ENCODE measurements at regions not wholly inside any gene's neighbourhood (a gene's known extent, or its start where the extent isn't known, plus 50 kb on each side); places are given as distances from the start of the nearest gene placed in this dataset.

DNA sequence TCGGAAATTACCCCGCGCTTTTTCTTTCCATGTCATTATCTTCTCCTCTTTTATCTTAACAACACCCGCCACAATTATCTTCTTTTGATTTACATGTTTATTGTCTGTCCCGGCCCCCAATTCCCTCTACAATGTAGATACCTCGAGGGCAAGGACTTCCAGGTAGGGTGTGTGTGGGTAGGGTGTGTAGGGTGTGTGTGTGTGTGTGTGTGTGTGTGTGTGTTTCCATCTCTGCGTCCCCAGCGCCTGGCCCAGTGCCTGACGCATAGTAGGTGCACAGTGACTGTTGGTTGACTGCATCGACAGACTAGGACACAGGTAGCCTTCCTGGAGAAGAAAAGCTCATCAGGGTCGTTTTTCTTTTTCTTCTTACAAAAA is 103.1 kb downstream of the UCHL1 start:
- DNase-seq (ENCODE audit: low spot score), result no peak

DNA sequence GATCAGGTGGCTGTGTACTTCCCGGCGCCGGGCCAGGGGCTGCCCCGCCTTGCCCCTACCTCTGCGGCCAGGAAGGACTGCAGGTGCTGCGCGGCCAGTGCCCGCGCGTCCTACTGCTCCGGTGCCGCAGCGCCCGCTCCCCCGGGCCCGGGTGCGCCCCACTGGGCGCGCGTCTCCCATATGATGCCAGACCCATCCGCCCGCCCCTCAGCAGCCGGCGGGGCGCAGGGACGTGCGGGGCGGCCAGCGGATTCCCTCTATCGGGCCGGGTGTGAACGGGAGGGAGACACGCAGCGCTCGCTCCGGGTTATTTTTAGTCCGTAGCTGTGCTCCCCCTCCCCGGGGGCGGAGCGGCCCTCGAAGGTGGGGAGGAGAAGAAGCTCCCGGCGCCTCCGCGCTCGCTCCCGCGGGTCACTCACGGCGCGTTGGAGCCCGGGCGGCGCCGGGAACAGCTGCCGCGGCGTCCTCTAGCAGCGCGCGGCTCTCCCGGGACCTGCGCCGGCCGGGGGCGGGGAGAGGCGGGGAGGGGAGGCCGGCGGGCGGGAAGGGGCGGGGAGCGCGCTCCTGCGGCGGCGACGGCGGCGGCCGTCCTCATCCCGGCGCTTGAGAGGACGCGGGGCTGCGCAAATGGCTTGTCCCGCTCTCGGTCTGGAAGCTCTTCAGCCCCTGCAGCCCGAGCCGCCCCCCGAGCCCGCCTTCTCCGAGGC is 103.6 kb downstream of the UCHL1 start:
- peak; percentile 79 for DNase-seq (ENCODE audit: low spot score)

DNA sequence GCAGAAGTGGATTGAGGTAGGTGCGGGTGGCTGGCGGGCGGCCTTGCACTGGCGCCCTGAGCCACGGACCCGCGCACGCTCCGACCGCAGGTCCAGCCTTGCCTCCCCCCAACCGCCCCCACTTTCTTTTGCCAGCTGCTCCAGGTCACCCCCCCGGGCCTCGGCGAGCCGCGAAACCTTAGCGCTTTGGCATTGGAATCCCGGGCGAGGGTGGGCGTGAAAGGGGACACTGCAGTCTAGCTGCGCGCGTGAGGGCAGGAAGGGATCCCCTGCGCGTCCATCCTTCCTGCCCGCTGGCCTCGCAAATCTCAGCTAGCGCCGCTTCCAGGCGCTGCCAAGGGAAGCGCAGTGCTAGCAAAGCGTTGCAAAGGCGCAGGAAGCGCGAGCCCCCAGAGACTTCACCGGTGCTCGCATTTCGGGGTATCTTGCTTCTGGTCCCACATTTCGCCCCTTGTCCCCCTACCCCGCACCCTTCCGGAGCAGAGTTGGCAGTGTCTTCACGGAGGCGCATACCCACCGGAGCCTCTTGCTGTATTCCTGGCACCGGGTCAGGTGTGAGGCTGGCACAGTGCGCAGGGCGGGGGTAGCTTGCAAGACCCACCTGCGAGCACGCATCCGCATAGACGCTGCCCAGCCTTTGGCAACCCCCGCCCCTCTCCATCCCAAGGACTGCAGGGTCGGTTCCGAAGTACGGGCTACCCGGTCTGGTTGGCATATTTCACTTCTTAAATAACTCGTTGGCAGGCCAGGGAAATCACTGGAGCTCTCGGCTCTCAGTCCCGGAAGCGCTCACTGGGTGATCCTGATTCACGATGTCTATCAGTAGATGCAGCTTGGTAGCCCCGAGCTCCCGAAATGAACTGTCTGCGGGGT is 104.4 kb downstream of the UCHL1 start:
- DNase-seq (ENCODE audit: low spot score), result peak; percentile 44

DNA sequence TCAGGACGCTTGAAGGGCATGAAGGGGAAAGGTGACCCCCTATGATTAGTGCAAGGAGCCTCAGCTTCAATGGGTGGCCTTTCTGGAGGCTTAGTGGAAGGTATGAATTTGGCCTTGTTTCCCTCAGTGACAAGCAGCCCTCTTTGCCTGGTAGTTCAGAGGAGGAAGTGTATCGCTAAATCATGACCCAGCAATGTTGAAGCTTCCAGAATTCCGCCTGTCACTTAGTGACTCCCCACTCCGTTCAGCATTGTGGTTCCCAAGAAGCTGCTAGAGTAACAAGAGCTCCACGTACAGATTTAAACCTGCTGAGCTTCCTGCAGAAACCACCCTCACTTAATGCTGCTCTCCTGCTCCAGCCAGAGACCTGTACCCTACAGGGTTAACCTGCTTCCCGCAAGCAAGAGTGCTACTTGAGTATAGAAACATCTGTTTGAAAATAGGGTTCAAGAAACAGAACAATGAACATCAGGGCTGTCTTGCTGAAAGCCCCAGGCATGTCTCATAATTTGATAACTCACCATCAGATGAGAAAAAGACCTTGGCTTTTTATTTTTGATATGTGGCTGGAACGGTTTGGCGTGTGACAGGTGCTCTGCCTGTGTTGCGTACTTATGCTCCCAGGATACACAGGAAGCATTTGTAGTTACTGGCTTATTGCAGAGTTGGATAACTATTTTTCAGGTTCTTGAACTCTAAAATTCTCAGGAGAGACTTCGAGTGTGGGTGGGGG is 105.2 kb downstream of the UCHL1 start:
- DNase-seq (ENCODE audit: low spot score), result no peak

DNA sequence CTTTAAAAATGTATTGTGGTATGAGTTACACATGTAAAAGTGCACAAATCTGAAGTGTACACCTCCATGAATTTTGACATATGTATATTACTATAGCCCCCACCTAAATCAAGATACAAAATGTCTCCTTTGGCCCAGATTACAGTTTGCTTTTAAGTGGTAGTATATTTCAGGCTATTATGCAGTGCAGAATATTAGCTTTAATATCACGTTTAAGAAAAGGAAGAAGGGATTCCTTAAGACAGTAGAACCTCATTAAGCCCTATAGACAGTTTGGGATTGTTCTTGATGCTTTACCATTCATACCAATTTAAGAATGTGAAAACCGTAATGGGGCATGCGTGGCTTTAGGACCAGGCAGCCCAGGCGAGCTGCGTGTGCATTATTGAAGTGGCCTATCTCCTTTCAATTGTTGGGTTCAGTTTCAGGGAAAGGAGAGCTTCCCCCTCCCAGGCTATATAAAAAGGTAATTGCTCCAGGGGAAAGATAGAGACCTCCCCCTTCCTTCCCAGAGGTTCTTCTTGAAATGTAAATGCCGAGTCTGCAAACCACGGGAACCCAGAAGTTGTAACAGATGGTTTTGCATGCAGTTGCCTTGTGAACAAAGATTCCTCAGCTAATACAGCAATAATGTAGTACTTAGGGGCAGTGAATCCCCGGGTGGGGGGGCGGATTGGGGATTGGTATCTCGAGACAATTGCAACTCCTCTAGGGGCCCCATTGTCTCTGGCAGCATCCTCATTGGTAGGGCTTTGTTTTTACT is 106.1 kb downstream of the UCHL1 start:
- peak; percentile 50 for DNase-seq (ENCODE audit: low spot score)

DNA sequence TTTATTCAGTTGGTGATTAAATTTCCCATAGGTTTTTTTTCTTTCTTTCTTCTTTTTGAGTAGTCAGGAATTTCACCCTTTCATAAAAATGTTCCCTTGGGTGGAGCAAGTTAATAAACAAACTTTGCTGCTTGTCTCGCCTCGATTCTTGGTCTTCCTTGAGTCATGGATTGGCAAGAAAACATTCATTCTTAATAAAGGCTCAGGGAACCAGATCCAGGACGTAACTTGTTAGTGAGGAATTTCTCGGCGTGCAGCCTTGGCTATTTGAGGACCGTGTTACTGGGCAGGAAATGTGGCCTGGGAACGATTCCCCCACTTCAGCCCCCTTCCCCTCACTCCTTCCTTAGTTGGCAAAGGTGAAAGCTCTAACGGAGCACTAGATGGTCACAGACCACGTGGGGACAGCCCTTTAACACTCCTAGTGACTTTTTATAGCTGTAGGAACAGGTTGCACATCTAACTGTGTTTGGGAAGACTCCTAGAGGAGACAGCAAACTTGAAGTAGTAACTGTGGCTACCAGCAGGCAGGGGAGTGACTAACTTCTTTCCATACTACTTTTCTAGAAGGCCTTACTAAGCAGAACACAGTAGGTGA is 106.8 kb downstream of the UCHL1 start:
- no peak for DNase-seq (ENCODE audit: low spot score)

DNA sequence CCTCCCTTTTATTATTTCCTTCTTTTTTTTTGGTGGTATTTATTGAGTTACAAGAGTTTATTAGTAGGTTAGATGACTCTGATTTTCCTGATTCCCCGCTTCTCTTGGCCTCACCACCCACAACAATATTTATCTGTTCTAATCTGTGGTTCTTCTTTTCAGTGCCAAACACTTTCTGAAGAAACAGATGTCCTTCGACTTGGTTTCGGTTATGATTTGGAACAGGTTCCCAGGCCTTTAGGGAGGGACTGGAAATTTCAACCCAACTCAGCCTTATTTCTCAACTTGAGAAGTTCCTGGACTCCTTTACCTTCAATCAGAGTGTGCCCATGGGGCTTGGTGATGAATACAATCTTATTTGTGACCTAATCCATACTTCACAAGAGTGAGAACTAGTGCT is 108.1 kb downstream of the UCHL1 start:
- no peak for DNase-seq (ENCODE audit: low spot score)

DNA sequence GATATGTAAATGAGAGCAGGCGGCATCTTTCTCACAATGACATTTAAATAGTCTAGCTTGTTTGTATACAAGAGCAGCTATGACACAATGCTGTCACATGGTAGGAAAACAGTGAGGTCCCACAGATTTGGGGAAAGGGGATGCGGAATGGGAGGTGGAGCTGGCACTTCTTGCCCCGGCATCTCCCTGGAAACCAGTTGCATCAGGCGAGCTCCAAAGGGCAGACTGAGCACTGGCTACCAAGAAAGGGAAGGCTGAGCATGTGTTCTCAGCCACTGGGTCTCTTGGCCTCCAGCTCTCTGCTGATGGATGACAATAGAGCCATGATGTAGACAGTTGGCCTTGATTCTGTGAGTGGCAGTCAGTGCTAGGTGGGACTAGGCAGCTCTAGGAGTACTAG is 109.0 kb downstream of the UCHL1 start:
- DNase-seq (ENCODE audit: low spot score), result no peak

DNA sequence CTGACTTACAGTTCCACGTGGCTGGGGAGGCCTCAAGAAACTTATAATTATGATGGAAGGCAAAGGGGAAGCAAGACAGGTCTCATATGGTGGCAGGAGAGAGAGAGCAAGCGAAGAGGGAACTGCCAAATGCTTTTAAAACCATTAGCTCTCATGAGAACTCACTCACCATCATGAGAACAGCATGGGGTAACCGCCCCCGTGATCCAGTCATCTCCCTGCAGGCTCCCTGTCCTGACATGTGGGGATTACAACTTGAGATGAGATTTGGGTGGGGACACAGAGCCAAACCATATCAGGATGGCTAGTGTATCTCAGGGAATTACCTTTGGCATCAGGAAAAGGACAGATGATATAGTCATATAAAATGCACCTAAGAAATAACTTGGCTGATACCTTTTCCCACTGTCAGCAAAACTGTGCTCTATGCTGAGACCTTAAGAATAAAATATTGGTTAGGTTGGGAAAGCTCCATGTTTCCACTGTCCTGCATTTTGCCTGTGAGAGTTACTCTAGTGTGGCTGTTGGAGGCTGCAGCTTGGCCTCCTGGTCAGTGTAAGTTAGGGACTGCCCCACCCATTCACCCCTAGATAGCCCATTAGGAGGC is 110.3 kb downstream of the UCHL1 start:
- DNase-seq (ENCODE audit: low spot score), result no peak

DNA sequence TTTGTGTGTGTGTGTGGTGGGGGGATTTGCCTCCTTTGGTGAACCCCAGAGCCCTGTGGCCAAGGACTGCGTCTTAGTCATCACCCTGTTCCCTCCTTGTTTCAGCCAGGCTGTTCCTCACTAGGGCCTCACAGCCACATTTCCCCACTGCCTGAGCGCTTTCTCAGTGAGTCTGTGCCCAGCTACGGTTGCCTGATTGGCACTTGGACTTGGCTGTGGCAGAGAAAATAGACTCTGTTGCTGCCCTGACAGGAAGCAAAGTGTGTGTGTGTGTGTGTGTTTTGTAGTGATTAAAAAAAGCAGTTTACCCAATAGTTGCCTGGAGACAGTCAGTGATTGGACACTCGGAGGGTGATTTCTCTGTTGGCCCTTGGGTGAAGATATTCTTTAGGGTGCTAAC is 113.0 kb downstream of the UCHL1 start:
- no peak for DNase-seq (ENCODE audit: low spot score)

DNA sequence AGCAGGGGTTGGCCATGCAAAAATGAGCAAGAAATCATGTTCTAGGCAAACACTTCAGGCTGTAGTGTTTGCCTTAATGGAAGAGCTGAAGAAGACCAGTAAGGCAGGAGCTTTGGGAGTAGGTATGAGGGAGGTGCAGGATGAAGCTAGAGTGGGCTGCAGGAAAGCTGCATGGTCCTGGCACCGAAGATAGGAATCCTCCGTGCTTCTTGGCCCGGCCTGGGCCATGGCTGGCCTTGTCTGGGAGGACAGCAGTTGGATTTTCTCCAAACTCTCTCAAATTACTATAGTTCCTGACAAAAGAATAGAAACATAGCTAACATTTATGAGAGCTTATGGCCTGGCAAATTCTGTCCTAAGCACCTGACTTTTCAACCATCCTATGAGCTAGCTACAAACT is 116.5 kb downstream of the UCHL1 start:
- no peak for DNase-seq (ENCODE audit: low spot score)

DNA sequence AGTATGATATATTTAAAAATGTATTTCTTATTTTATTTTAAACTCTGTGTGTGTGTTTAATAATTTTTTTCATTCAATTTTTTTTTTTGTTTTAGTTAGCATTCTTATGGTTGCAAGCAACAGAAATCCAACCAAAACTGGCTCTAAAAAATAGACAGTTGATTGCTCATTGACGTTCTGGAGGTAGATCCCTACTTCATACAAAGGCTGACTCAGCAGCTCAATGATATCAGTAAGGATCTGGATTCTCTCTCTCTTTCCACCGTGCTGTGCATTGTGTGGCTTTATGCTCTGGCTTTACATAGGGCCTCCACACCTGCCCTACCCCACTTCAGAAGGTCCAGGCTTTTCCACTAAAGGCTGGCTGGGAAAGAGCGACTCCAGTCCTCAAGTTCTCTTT is 117.8 kb downstream of the UCHL1 start:
- no peak for DNase-seq (ENCODE audit: low spot score)

DNA sequence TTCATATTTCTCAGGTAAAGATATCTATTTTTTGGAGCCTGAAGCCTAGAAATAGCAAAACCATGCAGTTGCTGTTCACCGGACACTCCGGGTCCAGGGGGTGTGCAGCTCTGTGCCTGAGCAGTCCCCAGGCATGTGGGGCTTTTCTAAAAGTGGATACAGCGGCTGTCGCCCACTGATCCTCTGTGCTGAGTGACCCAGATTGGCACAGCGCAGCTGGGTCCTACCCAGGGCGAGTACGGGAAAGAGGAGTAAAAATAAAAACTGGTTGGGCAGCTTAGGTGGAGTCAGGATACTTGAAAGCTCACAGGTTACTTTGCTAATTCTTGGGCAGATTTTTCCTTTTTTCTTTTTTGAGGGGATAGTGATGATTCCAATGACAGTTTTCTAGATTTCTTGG is 118.8 kb downstream of the UCHL1 start:
- DNase-seq (ENCODE audit: low spot score), result no peak

DNA sequence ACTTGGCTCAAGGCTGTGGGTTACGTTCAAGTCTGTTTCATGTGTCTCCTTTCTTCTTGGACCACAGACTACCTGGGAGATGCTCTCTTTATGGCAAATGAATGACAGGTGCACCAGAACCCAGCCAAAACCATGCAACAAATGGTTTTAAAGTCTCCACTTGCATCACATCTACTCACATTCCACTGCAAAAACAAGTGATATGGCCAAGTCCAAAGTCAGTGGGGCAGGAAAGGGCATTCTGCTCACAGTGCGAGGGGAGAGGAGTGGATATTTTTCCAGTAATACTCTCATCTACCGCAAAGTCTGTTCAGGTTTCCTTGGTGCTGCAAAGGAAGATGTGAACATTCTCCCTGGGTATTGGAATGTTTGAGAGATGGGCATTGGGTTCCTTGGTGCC is 120.5 kb downstream of the UCHL1 start:
- DNase-seq (ENCODE audit: low spot score), result no peak

DNA sequence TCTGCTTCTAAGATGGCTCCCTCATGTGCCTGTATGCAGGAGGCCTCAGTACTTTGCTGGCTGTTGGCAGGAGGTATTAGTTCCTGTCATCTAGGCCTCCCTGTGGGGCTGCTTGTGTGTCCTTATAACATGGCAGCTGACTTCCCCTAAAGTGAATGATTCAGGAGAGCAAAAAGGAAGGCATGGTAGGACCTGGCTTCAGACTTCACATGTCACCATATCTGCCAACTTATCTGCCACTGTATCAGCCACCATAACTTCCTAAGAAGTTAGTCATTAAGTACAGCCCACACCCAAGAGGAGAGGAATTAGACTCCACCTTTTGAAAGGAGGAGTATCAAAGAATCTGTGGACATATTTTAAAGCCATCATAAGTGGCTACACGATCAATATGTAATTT is 122.5 kb downstream of the UCHL1 start:
- no peak for DNase-seq (ENCODE audit: low spot score)

DNA sequence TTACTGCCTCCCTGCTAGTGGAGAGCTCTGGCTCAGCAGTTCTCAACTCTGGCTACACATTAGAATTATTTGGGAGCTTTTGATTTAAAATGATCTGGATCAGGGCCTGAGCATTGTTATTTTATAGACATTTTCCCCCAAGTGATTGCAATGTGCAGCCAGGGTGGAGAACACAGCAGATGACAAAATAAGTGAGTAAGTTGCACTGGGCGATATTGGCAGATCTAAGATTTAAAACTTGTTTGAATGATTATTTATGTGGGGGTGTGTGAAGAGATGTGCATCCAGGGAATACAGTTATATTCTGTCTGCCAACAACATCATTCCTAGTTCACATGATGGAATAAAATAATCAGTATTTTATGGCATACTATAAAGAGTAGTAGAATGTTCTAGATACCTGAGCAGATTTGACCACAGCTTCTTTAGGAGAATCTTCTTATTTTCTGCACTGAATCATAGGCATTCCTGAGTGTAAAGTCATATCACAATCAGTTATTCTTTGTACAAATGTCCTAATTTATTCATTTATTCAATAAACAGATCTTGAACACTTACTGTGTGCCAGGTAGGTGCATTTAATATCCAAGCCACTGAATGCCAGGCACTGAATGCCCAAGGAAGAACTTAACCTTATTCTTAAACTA is 123.9 kb downstream of the UCHL1 start:
- no peak for DNase-seq (ENCODE audit: low spot score)

DNA sequence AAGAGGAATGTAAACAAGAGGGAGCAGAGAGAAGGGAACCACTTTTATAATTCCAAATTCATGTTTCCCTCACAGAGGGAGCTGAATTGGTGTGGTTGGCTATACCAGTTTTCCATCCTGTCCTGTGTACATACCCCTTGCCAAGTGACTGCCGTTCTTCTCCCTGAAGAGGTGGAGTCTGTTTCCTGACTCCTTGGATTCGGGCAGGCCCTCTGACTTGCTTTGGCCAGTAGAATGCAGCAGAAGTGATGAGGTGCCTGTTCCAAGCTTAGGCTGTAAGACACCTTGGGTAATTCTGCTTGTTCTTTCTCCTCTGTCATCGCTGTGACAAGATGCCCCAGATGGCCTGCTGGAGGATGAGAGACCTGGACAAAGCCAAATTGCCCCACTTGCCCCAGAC is 124.7 kb downstream of the UCHL1 start:
- DNase-seq (ENCODE audit: low spot score), result no peak

DNA sequence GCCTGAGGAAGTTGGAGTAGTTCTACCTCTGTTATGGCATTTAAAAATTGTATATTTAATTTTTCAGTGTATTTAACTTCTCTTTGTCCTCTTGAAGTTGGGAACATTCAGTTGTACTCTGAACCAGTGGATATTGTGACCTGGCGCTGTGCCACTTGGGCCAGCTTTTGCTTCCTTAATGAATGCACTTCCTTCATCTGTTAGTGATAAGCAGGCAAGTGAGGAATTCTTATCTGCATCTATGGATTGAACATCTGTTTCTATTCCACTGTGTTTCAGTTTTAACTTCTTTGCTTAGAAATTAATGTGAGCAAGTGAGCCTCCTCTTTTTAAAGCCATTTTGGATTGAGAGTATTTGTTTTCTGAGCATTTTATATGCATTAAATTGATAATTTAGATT is 128.3 kb downstream of the UCHL1 start:
- DNase-seq (ENCODE audit: low spot score), result no peak

DNA sequence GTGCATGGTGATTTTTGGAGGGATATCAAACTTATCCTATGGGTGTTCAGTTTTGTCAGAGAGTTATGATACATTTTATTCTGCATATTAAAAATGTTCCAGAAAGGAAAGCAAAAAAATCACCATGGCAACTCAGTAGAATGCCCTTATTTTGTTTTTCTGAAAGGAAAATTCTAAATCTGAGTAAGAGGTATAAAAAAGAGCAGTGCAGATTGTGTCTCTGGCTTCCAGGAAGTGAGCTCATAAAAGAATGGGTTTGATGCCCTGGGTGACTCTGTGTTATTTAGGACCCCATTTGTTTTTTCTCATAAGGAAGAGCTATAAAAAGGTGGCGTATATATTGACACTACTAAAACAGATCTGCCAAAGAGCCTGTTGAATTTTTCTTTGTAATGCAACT is 128.8 kb downstream of the UCHL1 start:
- no peak for DNase-seq (ENCODE audit: low spot score)

DNA sequence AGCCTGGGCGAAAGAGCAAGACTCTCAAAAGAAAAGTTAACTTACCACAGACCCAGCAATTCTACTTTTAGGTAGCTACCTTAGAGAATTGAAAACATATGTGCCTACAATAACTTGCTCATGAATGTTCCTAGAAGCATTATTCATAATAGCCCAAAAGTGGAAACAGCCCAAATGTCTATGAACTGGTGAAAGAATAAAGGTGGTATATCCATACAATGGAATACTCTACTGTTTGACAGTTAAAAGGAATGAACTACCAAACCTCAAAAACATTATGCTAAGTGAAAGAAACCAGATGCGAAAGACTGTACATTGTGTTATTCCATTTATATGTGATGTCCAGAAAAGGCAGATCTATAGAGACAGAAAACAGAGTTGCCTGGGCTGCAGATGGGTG is 131.4 kb downstream of the UCHL1 start:
- DNase-seq (ENCODE audit: low spot score), result no peak

DNA sequence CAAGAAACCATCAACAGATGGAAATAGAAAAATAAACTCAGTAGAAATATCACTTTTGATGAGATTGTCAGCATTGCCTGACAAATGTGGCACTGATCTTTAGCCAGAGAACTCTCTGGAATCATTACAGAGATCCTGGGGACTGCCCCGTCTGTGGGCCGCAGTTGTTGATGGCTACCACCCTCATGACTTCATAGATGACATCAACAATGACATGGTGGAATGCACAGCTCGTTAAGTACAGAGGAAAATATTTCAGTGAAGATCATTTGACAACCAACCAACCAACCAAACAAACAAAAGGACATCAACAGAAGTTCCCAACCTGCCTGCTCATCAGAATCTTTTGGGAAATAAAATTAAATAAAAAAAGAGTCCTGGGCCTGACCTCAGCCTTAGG is 132.6 kb downstream of the UCHL1 start:
- no peak for DNase-seq (ENCODE audit: low spot score)

All from iPS-NIHi11 (cell line).